ENCODE measurements at regions not wholly inside any gene's neighbourhood (a gene's known extent, or its start where the extent isn't known, plus 50 kb on each side); places are given as distances from the start of the nearest gene placed in this dataset.

- Mint-ChIP-seq H3K9me3 (peaks cover 5% of the 10 kb centered on the region), H3K36me3 (no peaks in the 10 kb centered on the region), H3K27me3 (no peaks in the 10 kb centered on the region), H3K27ac (no peak overlapping the region), H3K4me1 (ENCODE audit: unreplicated experiment) (peaks cover 13% of the 10 kb centered on the region), H3K4me3 (no peak overlapping the region)
- no peak for TF ChIP-seq CTCF (conservative IDR thresholded peaks at IDR 0.05)
- DNase-seq (ENCODE audit: extremely low spot score, unreplicated experiment): no peak
Measured at GRCh38 chr9:86682240-86682639, 265.1 kb downstream of the GAS1 start.

- no peak overlapping the region for H3K27ac Mint-ChIP-seq
- H3K36me3 Mint-ChIP-seq: no peaks in the 10 kb centered on the region
- H3K27me3 Mint-ChIP-seq: no peaks in the 10 kb centered on the region
Measured at GRCh38 chr9:86679909-86680308, 267.4 kb downstream of the GAS1 start.

GRCh38 chr9:86676396-86676795 lies 270.9 kb downstream of the GAS1 start:
- peaks cover 46% of the 10 kb centered on the region for H3K4me1 Mint-ChIP-seq (ENCODE audit: unreplicated experiment)
- TF ChIP-seq CTCF (conservative IDR thresholded peaks at IDR 0.05): no peak
- no peaks in the 10 kb centered on the region for H3K27me3 Mint-ChIP-seq

More at GRCh38 chr9:86679909-86680308, 267.4 kb downstream of the GAS1 start:
- Mint-ChIP-seq H3K9me3 (peaks cover 5% of the 10 kb centered on the region), H3K4me3 (no peak overlapping the region), H3K4me1 (ENCODE audit: unreplicated experiment) (peaks cover 30% of the 10 kb centered on the region)
- DNase-seq (ENCODE audit: extremely low spot score, unreplicated experiment): no peak
- no peak for TF ChIP-seq CTCF (conservative IDR thresholded peaks at IDR 0.05)

DNA sequence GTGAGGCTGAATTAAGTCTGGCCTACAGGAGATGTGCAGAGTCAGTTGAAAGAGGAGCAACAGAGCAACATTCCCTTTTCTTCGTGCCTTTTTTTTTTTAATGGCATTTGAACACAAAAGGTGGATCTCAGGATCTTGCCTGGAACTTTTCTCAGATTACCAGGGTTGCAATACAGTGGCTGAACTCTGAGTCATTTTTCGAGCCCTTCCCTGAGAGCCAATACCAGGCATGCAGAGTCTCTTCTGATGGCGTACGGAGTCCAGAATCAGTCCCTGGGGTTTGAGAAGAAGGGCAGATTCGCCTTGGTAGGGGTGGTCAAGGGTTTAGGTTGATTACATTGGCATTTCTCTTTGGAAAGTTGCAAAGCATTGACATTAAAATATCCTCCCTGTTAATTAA lies 271.5 kb downstream of the GAS1 start:
- H3K4me3 Mint-ChIP-seq: no peak overlapping the region
- no peak for TF ChIP-seq CTCF (conservative IDR thresholded peaks at IDR 0.05)
- no peaks in the 10 kb centered on the region for H3K36me3 Mint-ChIP-seq
- peaks cover 8% of the 10 kb centered on the region for H3K9me3 Mint-ChIP-seq
- no peaks in the 10 kb centered on the region for H3K27me3 Mint-ChIP-seq
- H3K27ac Mint-ChIP-seq: peak overlapping the region; percentile 13
- DNase-seq (ENCODE audit: extremely low spot score, unreplicated experiment): no peak
- peaks cover 46% of the 10 kb centered on the region for H3K4me1 Mint-ChIP-seq (ENCODE audit: unreplicated experiment)

More at GRCh38 chr9:86676396-86676795, 270.9 kb downstream of the GAS1 start:
- DNase-seq (ENCODE audit: extremely low spot score, unreplicated experiment): no peak
- Mint-ChIP-seq H3K27ac (no peak overlapping the region), H3K4me3 (no peak overlapping the region), H3K9me3 (peaks cover 5% of the 10 kb centered on the region), H3K36me3 (no peaks in the 10 kb centered on the region)

- Mint-ChIP-seq H3K4me3 (no peak overlapping the region), H3K36me3 (peaks cover 4% of the 10 kb centered on the region), H3K27ac (no peak overlapping the region), H3K4me1 (ENCODE audit: unreplicated experiment) (peaks cover 55% of the 10 kb centered on the region), H3K27me3 (no peaks in the 10 kb centered on the region), H3K9me3 (peaks cover 11% of the 10 kb centered on the region)
- DNase-seq (ENCODE audit: extremely low spot score, unreplicated experiment): no peak
- no peak for TF ChIP-seq CTCF (conservative IDR thresholded peaks at IDR 0.05)
Measured at GRCh38 chr9:86674487-86674886, 272.8 kb downstream of the GAS1 start.

DNA sequence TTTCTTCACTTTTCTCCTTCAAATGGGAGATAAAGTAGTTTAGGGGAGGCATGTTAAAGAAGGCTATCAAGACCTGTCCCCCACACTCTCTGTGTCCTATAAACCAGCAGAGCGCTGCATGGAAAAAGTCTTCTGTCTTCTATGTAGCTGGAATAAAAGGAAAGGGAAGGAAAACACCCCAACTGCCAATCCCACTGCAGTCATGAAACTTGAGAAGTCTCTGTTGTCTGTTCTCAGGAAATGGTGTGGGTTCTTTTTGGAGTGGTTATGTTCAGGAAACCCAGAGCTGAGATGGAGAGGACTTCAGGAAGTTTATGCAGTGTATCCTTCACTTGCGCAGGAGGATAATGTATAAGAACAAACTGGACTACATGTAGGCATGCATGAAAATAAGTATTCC lies 274.3 kb downstream of the GAS1 start:
- H3K9me3 Mint-ChIP-seq: peaks cover 9% of the 10 kb centered on the region
- peaks cover 58% of the 10 kb centered on the region for H3K4me1 Mint-ChIP-seq (ENCODE audit: unreplicated experiment)
- TF ChIP-seq CTCF (conservative IDR thresholded peaks at IDR 0.05): no peak
- H3K27ac Mint-ChIP-seq: no peak overlapping the region
- H3K27me3 Mint-ChIP-seq: no peaks in the 10 kb centered on the region
- DNase-seq (ENCODE audit: extremely low spot score, unreplicated experiment): no peak
- peaks cover 4% of the 10 kb centered on the region for H3K36me3 Mint-ChIP-seq
- H3K4me3 Mint-ChIP-seq: no peak overlapping the region
